ENCODE measurements at regions not wholly inside any gene's neighbourhood (a gene's known extent, or its start where the extent isn't known, plus 50 kb on each side); places are given as distances from the start of the nearest gene placed in this dataset.

DNA sequence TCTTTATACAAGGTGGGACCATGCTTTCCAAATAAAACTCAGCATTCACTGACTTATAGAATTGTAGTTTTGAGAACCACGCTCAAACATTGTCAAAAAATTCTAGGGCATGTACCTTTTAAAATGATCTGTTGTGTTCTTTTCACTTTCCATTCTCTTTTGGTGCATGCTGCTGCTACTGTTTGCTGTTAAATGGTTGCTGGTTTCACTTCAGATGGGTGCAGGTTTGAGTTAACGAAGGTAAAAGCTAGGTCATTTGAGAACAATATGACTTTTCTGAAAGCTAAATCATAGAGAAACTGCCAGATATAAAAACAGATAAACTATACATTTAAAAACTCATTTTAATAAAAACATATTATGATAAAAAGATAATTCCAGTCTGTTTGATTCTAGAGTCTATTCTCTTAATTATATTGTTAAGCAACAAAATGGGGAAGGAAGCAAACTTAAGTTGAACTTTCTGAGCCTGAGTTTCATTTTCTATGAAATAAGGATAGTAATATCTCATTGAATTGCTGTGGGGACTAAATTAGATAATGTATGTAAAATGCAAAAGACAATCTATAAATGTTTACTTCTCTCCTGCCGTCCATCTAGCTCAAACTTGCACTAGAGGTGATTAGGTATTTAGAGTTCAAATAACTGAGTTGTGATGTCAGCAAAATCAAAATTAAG is 82.4 kb downstream of the OXSM start:
- TF ChIP-seq, protein P1, sequence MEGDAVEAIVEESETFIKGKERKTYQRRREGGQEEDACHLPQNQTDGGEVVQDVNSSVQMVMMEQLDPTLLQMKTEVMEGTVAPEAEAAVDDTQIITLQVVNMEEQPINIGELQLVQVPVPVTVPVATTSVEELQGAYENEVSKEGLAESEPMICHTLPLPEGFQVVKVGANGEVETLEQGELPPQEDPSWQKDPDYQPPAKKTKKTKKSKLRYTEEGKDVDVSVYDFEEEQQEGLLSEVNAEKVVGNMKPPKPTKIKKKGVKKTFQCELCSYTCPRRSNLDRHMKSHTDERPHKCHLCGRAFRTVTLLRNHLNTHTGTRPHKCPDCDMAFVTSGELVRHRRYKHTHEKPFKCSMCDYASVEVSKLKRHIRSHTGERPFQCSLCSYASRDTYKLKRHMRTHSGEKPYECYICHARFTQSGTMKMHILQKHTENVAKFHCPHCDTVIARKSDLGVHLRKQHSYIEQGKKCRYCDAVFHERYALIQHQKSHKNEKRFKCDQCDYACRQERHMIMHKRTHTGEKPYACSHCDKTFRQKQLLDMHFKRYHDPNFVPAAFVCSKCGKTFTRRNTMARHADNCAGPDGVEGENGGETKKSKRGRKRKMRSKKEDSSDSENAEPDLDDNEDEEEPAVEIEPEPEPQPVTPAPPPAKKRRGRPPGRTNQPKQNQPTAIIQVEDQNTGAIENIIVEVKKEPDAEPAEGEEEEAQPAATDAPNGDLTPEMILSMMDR (IDR thresholded peaks at IDR 0.05; ENCODE audit: low read length, missing control alignments): no peak
- H3K4me3 ChIP-seq (replicated peaks; ENCODE audit: low read depth, low read length): no peak overlapping the region

DNA sequence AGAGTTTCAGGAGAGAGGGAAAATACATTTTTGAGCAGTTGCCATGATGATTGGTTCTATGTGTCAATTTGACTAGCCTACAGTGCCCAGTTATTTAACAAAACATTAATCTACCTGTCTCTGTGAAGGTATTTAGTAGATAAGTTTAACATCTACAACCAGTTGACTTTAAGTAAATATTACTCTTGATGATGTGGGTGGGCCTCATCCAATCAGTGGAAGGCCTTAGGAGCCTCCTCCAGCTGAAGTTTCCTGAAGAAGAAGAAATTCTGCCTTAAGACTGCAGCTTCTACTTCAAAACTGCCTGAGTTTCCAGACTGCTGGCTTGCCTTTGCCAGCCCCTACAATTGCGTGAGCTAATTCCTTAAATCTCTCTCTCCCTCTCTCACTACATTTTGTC is 93.6 kb downstream of the OXSM start:
- TF ChIP-seq, protein P1 (IDR thresholded peaks at IDR 0.05; ENCODE audit: low read length, missing control alignments): no peak
- H3K4me3 ChIP-seq (replicated peaks; ENCODE audit: low read depth, low read length): no peak overlapping the region
- DNase-seq (ENCODE audit: low read depth): no peak

More for the DNA sequence above, 82.4 kb downstream of the OXSM start:
- DNase-seq (ENCODE audit: low read depth): no peak

DNA sequence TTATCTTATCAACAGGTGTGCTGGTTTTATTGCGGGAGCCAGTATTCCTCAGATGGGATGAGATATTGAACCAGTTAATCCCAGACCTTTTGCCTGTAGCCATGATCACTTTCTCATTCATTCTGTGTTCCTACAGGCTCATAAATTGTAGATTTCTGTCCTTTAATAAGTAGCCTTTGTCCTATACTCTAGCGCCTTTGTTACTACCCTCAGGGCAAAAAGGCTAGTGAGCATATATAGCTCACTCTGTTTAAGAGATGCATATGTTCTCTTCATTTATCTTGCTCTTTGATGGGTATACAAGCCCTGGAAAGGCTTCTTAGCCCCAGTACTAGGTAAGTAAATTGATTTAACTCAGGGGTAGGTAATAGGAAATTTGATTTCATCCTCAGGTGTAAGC is 95.1 kb downstream of the OXSM start:
- no peak overlapping the region for H3K4me3 ChIP-seq (replicated peaks; ENCODE audit: low read depth, low read length)
- TF ChIP-seq, protein P1 (IDR thresholded peaks at IDR 0.05; ENCODE audit: low read length, missing control alignments): no peak

DNA sequence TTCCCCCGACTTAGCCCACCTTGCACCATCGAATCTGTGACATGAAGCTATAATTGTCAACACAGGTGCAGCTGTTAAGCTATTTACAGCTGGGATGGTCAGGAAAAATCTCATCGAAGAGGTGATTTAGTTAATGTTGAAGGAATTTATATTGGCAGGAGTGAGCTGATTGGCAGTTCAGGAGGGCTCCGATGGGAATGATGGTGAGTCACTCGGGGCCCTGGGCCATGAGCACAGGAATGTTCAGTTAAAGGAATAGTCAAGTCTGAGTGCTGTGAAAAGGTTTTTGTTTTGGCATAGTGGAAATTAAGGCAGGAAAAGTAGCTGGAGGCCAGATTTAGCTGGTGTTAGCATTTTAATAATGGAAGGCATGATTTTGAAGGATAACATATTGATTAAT is 95.7 kb downstream of the OXSM start:
- TF ChIP-seq, protein P1 (IDR thresholded peaks at IDR 0.05; ENCODE audit: low read length, missing control alignments): no peak
- H3K4me3 ChIP-seq (replicated peaks; ENCODE audit: low read depth, low read length): no peak overlapping the region
- DNase-seq (ENCODE audit: low read depth): no peak

More for the DNA sequence above, 95.1 kb downstream of the OXSM start:
- DNase-seq (ENCODE audit: low read depth): no peak

DNA sequence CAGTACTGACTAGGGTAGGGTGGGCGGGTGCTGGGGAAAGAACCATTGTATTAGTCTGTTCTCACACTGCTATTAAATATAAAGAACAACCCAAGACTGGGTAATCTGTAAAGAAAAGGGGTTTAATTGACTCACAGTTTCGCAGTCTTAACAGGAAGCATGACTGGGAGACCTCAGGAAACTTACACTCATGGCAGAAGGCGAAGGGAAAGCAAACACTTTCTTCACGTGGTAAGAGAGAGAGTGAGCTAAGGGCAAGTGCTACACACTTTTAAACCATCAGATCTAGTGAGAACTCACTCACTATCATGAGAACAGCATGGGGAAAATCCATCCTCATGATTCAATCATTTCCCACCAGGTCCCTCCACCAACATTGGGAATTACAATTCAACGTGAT is 98.0 kb downstream of the OXSM start:
- no peak overlapping the region for H3K4me3 ChIP-seq (replicated peaks; ENCODE audit: low read depth, low read length)
- TF ChIP-seq, protein P1 (IDR thresholded peaks at IDR 0.05; ENCODE audit: low read length, missing control alignments): no peak
- DNase-seq (ENCODE audit: low read depth): no peak

DNA sequence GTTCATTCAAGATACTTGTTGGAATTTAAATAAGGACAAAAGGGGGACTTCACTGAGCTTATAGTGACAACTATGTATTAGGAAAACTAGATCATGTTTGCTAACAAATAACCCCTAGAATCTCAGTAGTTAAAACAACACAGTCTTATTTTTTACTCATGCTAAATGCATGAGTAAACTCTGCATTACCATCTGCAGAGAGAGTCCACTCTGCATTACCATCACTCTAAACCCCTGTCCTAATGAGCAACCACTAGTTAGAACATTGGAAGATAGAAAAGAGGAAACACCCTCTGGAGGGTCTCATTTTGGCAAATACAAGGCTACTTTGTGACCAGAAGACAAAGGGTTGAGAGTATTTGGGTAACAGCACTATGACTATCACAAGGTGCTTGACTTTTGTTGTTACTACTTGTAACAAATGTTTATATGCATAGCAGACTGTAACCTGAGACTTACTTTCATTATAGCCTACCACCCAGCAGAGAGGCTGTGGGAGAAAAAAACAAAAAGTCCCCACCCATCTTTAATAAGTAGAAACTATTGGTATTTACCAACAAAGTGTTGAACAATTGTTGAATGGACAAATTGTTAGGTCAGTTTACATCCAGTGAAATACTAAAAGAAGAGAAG is 99.1 kb downstream of the OXSM start:
- H3K4me3 ChIP-seq (replicated peaks; ENCODE audit: low read depth, low read length): no peak overlapping the region
- TF ChIP-seq, protein P1 (IDR thresholded peaks at IDR 0.05; ENCODE audit: low read length, missing control alignments): no peak
- DNase-seq (ENCODE audit: low read depth): no peak

DNA sequence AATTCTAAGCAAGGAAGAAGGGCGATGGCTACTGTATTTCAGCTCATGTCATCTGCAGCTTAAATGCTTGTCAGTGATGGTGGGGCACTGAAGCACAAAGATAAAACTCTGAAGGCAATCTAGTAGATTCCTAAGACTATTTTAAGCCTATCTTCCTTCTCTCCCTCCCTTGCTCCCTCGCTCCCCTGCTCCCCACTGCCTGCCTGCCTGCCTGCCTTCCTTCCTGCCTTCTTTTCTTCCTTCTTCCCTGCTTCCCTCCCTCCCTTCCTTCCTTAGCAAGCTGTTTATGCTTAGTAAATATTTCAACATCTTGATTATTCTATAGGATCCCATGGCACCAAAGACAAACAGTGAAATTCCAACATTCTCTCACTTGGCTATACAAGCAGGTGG is 99.6 kb downstream of the OXSM start:
- DNase-seq (ENCODE audit: low read depth): no peak
- TF ChIP-seq, protein P1 (IDR thresholded peaks at IDR 0.05; ENCODE audit: low read length, missing control alignments): no peak
- H3K4me3 ChIP-seq (replicated peaks; ENCODE audit: low read depth, low read length): no peak overlapping the region
